ENCODE measurements at regions not wholly inside any gene's neighbourhood (a gene's known extent, or its start where the extent isn't known, plus 50 kb on each side); places are given as distances from the start of the nearest gene placed in this dataset.

DNA sequence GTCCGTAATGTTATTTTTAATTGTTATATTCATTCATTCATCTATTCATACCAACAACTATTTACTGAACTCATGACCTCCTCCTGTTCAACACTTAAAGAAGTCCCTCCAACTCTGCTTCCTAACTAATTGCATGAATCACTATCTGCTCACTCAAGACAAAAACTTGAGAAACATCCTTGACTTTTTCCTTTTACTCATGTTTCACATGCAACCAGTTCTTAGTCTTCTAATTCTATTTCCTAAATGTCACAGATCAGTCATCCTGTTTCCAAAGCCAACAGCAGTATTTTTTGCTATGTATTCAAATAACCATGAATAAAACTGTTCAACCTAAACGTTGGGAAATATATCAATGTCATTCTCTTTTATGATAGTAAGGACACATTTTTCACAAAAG, 124.6 kb upstream of the GBE1 start:
- no peak for DNase-seq (ENCODE audit: low read depth)
- TF ChIP-seq, protein P1, sequence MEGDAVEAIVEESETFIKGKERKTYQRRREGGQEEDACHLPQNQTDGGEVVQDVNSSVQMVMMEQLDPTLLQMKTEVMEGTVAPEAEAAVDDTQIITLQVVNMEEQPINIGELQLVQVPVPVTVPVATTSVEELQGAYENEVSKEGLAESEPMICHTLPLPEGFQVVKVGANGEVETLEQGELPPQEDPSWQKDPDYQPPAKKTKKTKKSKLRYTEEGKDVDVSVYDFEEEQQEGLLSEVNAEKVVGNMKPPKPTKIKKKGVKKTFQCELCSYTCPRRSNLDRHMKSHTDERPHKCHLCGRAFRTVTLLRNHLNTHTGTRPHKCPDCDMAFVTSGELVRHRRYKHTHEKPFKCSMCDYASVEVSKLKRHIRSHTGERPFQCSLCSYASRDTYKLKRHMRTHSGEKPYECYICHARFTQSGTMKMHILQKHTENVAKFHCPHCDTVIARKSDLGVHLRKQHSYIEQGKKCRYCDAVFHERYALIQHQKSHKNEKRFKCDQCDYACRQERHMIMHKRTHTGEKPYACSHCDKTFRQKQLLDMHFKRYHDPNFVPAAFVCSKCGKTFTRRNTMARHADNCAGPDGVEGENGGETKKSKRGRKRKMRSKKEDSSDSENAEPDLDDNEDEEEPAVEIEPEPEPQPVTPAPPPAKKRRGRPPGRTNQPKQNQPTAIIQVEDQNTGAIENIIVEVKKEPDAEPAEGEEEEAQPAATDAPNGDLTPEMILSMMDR (IDR thresholded peaks at IDR 0.05; ENCODE audit: control insufficient read depth, insufficient read depth, low read depth, low read length, missing control alignments): no peak
- no peak overlapping the region for H3K4me3 ChIP-seq (ENCODE audit: control insufficient read depth, low read depth, low read length)

DNA sequence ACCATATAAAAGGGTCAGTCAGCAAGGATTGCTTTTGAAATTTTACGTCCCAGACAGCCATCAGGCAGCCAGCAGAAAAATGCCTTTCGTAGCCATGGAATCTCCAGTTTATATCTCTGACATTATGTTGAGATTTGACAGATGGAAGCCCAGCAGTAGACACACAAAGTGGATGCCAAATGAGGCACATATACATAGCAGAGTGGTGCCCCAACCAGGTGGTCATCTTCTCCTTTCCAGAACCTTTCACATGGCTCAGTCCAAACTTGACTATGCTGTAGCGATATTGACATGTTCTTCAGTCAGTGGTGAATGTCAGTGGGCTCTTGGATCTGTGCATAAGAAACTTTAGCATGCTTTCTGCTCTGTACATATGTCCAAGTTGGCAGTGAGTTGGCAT, 123.3 kb upstream of the GBE1 start:
- no peak for DNase-seq (ENCODE audit: low read depth)
- TF ChIP-seq, protein P1 (IDR thresholded peaks at IDR 0.05; ENCODE audit: control insufficient read depth, insufficient read depth, low read depth, low read length, missing control alignments): no peak

DNA sequence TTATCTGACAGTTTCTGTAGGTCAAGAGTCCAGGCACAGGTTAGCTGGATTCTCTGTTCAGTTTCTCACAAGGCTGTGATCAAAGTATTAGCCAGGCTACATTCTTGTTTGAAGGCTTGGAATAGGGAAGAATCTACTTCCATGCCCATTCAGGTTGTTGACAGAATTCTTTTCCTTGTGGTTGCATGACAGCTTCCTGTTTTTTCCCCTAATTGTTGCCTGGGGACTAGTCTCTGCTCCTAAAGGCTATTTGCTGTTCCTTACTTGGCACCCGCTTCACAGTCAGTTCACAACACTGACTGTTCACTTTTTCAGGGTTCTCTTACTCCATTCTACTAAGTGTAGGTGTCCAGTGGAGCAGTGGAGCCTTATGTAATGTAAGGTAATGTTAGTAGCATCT, 115.4 kb upstream of the GBE1 start:
- DNase-seq (ENCODE audit: low read depth): no peak
- no peak overlapping the region for H3K4me3 ChIP-seq (ENCODE audit: control insufficient read depth, low read depth, low read length)
- TF ChIP-seq, protein P1 (IDR thresholded peaks at IDR 0.05; ENCODE audit: control insufficient read depth, insufficient read depth, low read depth, low read length, missing control alignments): no peak

More for the DNA sequence above, 123.3 kb upstream of the GBE1 start:
- no peak overlapping the region for H3K4me3 ChIP-seq (ENCODE audit: control insufficient read depth, low read depth, low read length)

DNA sequence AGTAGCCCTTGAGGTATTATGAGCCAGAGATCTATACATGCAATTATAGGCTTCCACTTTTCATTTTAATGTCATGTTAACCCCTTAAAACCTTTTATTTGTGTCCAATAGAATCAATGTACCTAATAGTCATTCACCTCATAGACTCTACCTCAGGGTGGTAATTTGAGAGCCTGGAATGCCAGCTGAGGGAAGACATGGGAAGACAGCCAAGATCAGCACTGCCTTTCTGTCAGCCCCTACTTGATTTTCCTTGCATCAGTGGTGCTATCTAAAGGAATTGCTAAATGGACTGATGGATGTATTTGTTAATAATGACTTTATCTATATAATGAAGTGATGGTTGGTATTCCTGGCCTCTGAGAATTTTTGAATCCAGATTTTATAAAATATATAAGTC, 113.3 kb upstream of the GBE1 start:
- DNase-seq (ENCODE audit: low read depth): no peak
- TF ChIP-seq, protein P1 (IDR thresholded peaks at IDR 0.05; ENCODE audit: control insufficient read depth, insufficient read depth, low read depth, low read length, missing control alignments): no peak
- H3K4me3 ChIP-seq (ENCODE audit: control insufficient read depth, low read depth, low read length): no peak overlapping the region

DNA sequence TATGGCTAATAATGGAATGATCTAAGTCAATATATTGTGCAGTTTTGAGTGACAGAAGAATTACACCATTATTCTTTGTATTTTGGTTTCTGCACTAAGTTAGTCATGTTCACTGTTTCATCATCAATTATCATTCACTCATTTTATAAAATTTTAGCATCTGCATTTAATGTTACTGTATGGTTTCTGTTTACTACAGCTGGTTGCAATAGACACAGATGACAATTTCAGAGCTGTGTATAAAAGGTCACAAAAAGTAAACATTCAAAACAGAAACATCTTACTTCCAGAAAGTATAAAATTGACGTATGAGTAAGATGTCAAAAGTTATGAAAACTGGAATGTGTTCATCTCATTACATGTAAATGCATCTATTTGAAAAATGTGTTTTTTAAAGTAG, 111.1 kb upstream of the GBE1 start:
- TF ChIP-seq, protein P1 (IDR thresholded peaks at IDR 0.05; ENCODE audit: control insufficient read depth, insufficient read depth, low read depth, low read length, missing control alignments): no peak
- no peak for DNase-seq (ENCODE audit: low read depth)

DNA sequence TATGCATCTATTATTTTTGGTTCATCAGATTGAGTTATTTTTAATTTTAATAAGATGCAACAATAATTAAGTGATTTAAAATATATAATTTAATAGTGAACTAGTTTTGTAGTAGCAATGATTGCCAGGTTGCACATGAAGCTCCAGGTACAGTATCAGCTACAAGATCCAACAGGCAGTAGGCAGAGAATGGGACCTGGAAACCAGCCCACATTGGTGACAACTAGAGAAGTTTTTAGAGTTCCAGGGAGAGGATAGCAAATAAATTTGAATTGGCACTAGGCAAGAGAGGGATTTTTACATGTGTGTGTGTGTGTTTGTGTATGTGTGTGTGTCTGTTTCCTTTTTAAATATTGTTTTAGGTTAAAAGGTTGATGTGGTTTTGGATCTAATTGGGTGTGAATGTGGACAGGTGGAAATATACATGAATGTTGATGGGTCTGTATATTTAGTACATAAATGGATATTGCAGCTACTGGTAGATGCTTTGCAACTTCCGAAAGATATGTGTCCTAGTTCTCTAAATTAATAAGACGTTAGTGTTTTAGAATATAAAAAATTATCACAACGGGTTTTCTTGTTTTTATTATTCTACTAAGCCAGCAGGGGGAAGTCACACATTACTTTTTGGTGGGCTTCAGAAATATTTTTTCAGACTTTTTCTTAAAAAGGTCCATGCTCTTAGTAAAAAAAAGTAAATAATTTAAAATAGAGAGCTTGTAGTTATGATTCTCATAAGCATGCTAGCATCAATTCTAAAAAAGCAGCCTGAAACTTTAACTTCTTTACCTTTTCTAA, 110.1 kb upstream of the GBE1 start:
- no peak for DNase-seq (ENCODE audit: low read depth)
- no peak overlapping the region for H3K4me3 ChIP-seq (ENCODE audit: control insufficient read depth, low read depth, low read length)
- TF ChIP-seq, protein P1 (IDR thresholded peaks at IDR 0.05; ENCODE audit: control insufficient read depth, insufficient read depth, low read depth, low read length, missing control alignments): no peak

More for the DNA sequence above, 111.1 kb upstream of the GBE1 start:
- H3K4me3 ChIP-seq (ENCODE audit: control insufficient read depth, low read depth, low read length): no peak overlapping the region
